A673 (cell line): ENCODE measurements at regions not wholly inside any gene's neighbourhood (a gene's known extent, or its start where the extent isn't known, plus 50 kb on each side); places are given as distances from the start of the nearest gene placed in this dataset.

ENCODE experiments used
- BruUV-seq: library from RNA; stranded (reverse); fragments of 400-500 nt; replicated peaks from 2 replicates; lab custom pipeline; 2021; lab: Mats Ljungman, UMichigan
- CTCF ChIA-PET: fragments of 300-600 bp; sonication (Branson Sonifier 250); formaldehyde crosslinking; loops from one replicate; lab custom pipeline; 2022; ENCODE audit warnings: antibody characterized with exemption; lab: Charles Lee
- POLR2A ChIA-PET: fragments of 300-600 bp; sonication (Branson Sonifier 250); formaldehyde crosslinking; loops from one replicate; lab custom pipeline; 2022; ENCODE audit warnings: antibody characterized with exemption; ENCODE audit not compliant: low non-redundant PET; lab: Charles Lee
- DNase-seq: peaks from one replicate; pipeline ENCODE4 v3.0.0-alpha.2; 2015; ENCODE audit warnings: low spot score
- H3K27ac ChIP-seq: fragments of 200-600 bp; sonication (generic); 2 replicates; pipeline ENCODE4 v1.5.1; 2016; ENCODE audit warnings: mixed run types, low read depth, mild to moderate bottlenecking, mixed read lengths, antibody characterized with exemption, low read length; ENCODE audit not compliant: poor library complexity, severe bottlenecking
- H3K27me3 ChIP-seq: fragments of 200-600 bp; sonication (generic); replicated peaks from 2 replicates; pipeline ENCODE4 v1.6.1; 2017; ENCODE audit warnings: mixed run types, low read depth, mild to moderate bottlenecking, mixed read lengths, antibody characterized with exemption, low read length; ENCODE audit not compliant: insufficient read depth, poor library complexity
- H3K36me3 ChIP-seq: fragments of 200-600 bp; sonication (generic); 2 replicates; pipeline ENCODE4 v1.6.1; 2016; ENCODE audit warnings: mixed run types, mild to moderate bottlenecking, mixed read lengths, antibody characterized with exemption, low read length; ENCODE audit not compliant: insufficient read depth, poor library complexity, severe bottlenecking
- H3K4me1 ChIP-seq: fragments of 200-600 bp; sonication (generic); 2 replicates; pipeline ENCODE4 v1.6.1; 2017; ENCODE audit warnings: mixed run types, mild to moderate bottlenecking, mixed read lengths, antibody characterized with exemption, low read length; ENCODE audit not compliant: insufficient read depth, poor library complexity, severe bottlenecking
- H3K4me3 ChIP-seq: fragments of 200-600 bp; sonication (generic); 2 replicates; pipeline ENCODE4 v1.5.1; 2016; ENCODE audit warnings: low read depth, mixed run types, mild to moderate bottlenecking, mixed read lengths, low read length; ENCODE audit not compliant: poor library complexity, severe bottlenecking
- H3K9me3 ChIP-seq: fragments of 200-600 bp; sonication (generic); 2 replicates; pipeline ENCODE4 v1.6.1; 2016; ENCODE audit warnings: mixed run types, low read depth, mild to moderate bottlenecking, mixed read lengths, antibody characterized with exemption, low read length; ENCODE audit not compliant: poor library complexity, severe bottlenecking
- EZH2 ChIP-seq: fragments of 200-600 bp; sonication (generic); IDR thresholded peaks from 2 replicates; pipeline ENCODE4 v1.6.1; 2017; ENCODE audit warnings: borderline replicate concordance, low read depth, mild to moderate bottlenecking, mixed read lengths, antibody characterized with exemption, low read length; ENCODE audit not compliant: poor library complexity, severe bottlenecking
- intact Hi-C: fragments of 100-400 bp; cut with micrococcal nuclease; formaldehyde crosslinking; loops from one replicate; pipeline ENCODE4 v1.10.0; 2022; ENCODE audit not compliant: unreplicated experiment
- TF ChIP-seq, protein P1 (sequence below): fragments of 300-800, 200-600 bp; sonication (generic); conservative IDR thresholded peaks from 2 replicates; pipeline ENCODE4 v1.5.1; 2017; ENCODE audit warnings: low read depth, mild to moderate bottlenecking, antibody characterized with exemption, low read length, moderate library complexity, mixed read lengths

DNA sequence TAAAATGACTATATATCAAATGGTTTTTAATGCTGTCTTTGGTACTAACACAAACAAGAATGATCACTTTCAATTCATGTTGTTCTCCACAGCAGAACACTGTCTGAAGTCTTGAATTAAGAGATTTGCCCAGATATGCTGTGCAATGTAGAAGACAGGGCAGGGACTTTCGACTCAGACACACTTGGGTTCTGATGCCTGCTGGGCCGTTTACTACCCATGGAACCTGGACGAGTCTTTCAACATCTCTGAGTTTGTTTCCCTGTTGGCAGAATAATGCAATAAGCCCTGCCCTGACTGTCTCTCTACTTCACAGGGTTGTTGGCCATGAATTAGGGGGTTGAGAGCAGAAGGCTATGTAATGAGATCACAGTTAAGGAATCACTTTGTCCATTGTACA lies 162.6 kb upstream of the TMPO start:
- TF ChIP-seq EZH2 = no peak
- intact Hi-C loops = no loop called here
- POLR2A ChIA-PET = no interaction called here
- H3K4me1 ChIP-seq = peaks cover 19% of the 10 kb centered on the region
- no peaks in the 10 kb centered on the region for H3K27me3 ChIP-seq
- CTCF ChIA-PET = interaction anchor here (0.6 kb wide), 1 partner anchor 16 kb away, joined by 3 read pairs; no protein-coding TSS in a partner anchor
- H3K9me3 ChIP-seq = no peaks in the 10 kb centered on the region
- peak overlapping the region; percentile 6 for H3K27ac ChIP-seq
- DNase-seq = peak; percentile 83
- H3K4me3 ChIP-seq = peak overlapping the region; percentile 9
- BruUV-seq = no TSS peak
- no peaks in the 10 kb centered on the region for H3K36me3 ChIP-seq

DNA sequence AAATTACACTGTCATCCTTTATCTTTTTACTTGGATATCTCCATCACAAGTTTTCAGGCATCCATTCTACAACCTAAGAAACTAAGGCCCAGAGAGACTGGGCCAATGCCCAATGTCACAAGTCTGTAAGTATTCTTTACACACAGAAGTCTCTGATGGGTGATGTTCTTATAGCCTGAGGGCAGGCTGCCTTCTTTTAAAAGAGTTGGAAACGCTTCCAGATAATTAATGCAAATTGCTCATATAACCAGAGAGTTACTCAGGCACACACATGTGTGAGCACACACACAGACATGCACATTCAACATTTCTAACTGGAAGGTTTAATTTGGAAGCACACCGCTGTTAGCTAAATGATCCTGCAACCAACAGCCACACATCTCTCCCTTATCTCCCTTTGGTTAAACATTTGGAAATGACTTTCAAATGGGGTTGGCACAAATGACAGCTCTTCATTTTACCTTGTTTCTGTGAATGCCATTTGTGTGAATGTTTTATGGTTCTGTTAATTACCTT lies 160.8 kb upstream of the TMPO start:
- CTCF ChIA-PET = no interaction called here
- no peaks in the 10 kb centered on the region for H3K9me3 ChIP-seq
- H3K4me3 ChIP-seq = no peak overlapping the region
- no TSS peak for BruUV-seq
- H3K27ac ChIP-seq = no peak overlapping the region
- TF ChIP-seq, protein P1, sequence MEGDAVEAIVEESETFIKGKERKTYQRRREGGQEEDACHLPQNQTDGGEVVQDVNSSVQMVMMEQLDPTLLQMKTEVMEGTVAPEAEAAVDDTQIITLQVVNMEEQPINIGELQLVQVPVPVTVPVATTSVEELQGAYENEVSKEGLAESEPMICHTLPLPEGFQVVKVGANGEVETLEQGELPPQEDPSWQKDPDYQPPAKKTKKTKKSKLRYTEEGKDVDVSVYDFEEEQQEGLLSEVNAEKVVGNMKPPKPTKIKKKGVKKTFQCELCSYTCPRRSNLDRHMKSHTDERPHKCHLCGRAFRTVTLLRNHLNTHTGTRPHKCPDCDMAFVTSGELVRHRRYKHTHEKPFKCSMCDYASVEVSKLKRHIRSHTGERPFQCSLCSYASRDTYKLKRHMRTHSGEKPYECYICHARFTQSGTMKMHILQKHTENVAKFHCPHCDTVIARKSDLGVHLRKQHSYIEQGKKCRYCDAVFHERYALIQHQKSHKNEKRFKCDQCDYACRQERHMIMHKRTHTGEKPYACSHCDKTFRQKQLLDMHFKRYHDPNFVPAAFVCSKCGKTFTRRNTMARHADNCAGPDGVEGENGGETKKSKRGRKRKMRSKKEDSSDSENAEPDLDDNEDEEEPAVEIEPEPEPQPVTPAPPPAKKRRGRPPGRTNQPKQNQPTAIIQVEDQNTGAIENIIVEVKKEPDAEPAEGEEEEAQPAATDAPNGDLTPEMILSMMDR = no peak
- TF ChIP-seq EZH2 = no peak
- H3K36me3 ChIP-seq = no peaks in the 10 kb centered on the region
- H3K27me3 ChIP-seq = no peaks in the 10 kb centered on the region
- peak; percentile 52 for DNase-seq
- H3K4me1 ChIP-seq = peaks cover 19% of the 10 kb centered on the region
- POLR2A ChIA-PET = no interaction called here
- intact Hi-C loops = no loop called here

DNA sequence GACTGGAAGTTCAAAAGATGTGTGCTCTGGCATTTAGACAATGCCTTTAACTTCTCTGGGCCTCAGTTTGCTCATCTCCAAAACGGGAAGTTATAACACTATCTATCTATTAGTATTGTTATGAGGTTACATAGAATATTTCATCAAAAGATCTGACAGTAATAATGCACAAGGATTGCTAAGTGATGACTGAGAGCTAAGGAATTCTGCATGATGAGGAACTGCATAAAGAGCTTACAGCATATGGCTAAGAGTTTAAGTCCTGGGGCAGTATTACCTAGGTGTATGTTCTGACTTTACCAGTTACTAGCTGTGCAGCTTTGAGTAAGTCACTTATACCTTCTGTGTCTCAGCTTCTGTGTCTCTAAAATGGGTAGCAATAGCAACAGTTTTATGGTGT lies 160.1 kb upstream of the TMPO start:
- ChIA-PET POLR2A (no interaction called here), CTCF (no interaction called here)
- DNase-seq = no peak
- H3K27me3 ChIP-seq = no peaks in the 10 kb centered on the region
- H3K9me3 ChIP-seq = no peaks in the 10 kb centered on the region
- TF ChIP-seq EZH2 = no peak
- TF ChIP-seq, protein P1 = no peak
- peaks cover 19% of the 10 kb centered on the region for H3K4me1 ChIP-seq
- H3K27ac ChIP-seq = no peak overlapping the region
- H3K4me3 ChIP-seq = no peak overlapping the region
- intact Hi-C loops = no loop called here
- no TSS peak for BruUV-seq
- no peaks in the 10 kb centered on the region for H3K36me3 ChIP-seq

DNA sequence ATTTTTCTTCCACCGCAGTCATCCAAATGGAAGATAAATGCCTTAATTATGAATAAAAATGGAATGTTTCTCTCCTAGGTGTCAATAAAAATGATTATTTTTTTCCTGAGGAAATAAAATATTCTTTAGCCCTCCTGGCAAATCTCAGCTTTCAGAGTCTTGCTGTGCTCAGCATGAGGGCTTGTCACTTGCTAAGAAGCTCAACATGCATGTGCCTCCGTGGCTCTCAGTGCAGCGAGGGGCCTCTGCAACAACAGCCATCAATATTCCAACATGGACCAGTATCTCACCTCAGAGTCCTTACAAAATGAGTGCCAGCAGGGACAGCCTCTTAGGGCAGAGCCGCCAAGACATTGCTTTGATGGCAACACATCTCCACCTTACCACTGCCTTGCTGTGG lies 159.5 kb upstream of the TMPO start:
- Histone ChIP-seq H3K36me3 (no peaks in the 10 kb centered on the region), H3K4me1 (peaks cover 19% of the 10 kb centered on the region), H3K9me3 (no peaks in the 10 kb centered on the region), H3K27me3 (no peaks in the 10 kb centered on the region), H3K4me3 (no peak overlapping the region), H3K27ac (no peak overlapping the region)
- intact Hi-C loops = no loop called here
- BruUV-seq = no TSS peak
- DNase-seq = no peak
- CTCF ChIA-PET = no interaction called here
- TF ChIP-seq, protein P1 = no peak
- no peak for TF ChIP-seq EZH2
- POLR2A ChIA-PET = no interaction called here
